ENCODE measurements at regions not wholly inside any gene's neighbourhood (a gene's known extent, or its start where the extent isn't known, plus 50 kb on each side); places are given as distances from the start of the nearest gene placed in this dataset.

GRCh38 chr2:76572981-76573380 lies 862.3 kb upstream of the GCFC2 start:
- DNase-seq = no peak

GRCh38 chr2:76569819-76570218 lies 859.1 kb upstream of the GCFC2 start:
- DNase-seq = no peak

GRCh38 chr2:76567478-76567877 lies 856.8 kb upstream of the GCFC2 start:
- no peak for DNase-seq

- no peak for DNase-seq
Observed at GRCh38 chr2:76564734-76565133, 854.0 kb upstream of the GCFC2 start.

- no peak for DNase-seq
Observed at GRCh38 chr2:76563730-76564129, 853.0 kb upstream of the GCFC2 start.

GRCh38 chr2:76558157-76558556 lies 847.4 kb upstream of the GCFC2 start:
- no peak for DNase-seq

- peak; percentile 16 for DNase-seq
Observed at GRCh38 chr2:76556018-76556417, 845.3 kb upstream of the GCFC2 start.

GRCh38 chr2:76546207-76546606 lies 835.5 kb upstream of the GCFC2 start:
- no peak for DNase-seq

- DNase-seq = no peak
Observed at GRCh38 chr2:76544901-76545300, 834.2 kb upstream of the GCFC2 start.

- no peak for DNase-seq
Observed at GRCh38 chr2:76517574-76517909, 806.8 kb upstream of the GCFC2 start.

GRCh38 chr2:76516861-76517573 lies 806.3 kb upstream of the GCFC2 start:
- no peak for DNase-seq

GRCh38 chr2:76512201-76512820 lies 801.6 kb upstream of the GCFC2 start:
- no peak for DNase-seq

- no peak for DNase-seq
Observed at GRCh38 chr2:76506538-76506937, 795.8 kb upstream of the GCFC2 start.

- DNase-seq = no peak
Observed at GRCh38 chr2:76501641-76502040, 790.9 kb upstream of the GCFC2 start.

GRCh38 chr2:76498360-76498759 lies 787.6 kb upstream of the GCFC2 start:
- DNase-seq = no peak

GRCh38 chr2:76491503-76491902 lies 780.8 kb upstream of the GCFC2 start:
- DNase-seq = no peak

GRCh38 chr2:76478266-76479035 lies 767.7 kb upstream of the GCFC2 start:
- peak; percentile 78 for DNase-seq

- no peak for DNase-seq
Observed at GRCh38 chr2:76472946-76473345, 762.2 kb upstream of the GCFC2 start.

- DNase-seq = no peak
Observed at GRCh38 chr2:76469066-76469465, 758.4 kb upstream of the GCFC2 start.

- no peak for DNase-seq
Observed at GRCh38 chr2:76467326-76467725, 756.6 kb upstream of the GCFC2 start.

GRCh38 chr2:76464310-76464709 lies 753.6 kb upstream of the GCFC2 start:
- DNase-seq = no peak

GRCh38 chr2:76461431-76461830 lies 750.7 kb upstream of the GCFC2 start:
- no peak for DNase-seq

GRCh38 chr2:76455910-76456309 lies 745.2 kb upstream of the GCFC2 start:
- DNase-seq = no peak

GRCh38 chr2:76450024-76450475 lies 739.3 kb upstream of the GCFC2 start:
- no peak for DNase-seq

All from NCI-H1105 (cell line).